CD4-positive, CD25-positive, alpha-beta regulatory T cell (primary cell): ENCODE measurements at regions not wholly inside any gene's neighbourhood (a gene's known extent, or its start where the extent isn't known, plus 50 kb on each side); places are given as distances from the start of the nearest gene placed in this dataset.
"Not testable (repeated sequence)": the region's sequence is repeated elsewhere in the genome, so short reads cannot be mapped to it uniquely, and the experiment has no call there.

Source experiments
- ATAC-seq, 2 donors: fragments of 150-1000 bp; cut with Tn5 transposase; one replicate each; pipeline ENCODE4 v1.10.0; 2021; ENCODE audit warnings: low read depth in 2 of 2, moderate number of reproducible peaks in 2 of 2, moderate library complexity in 1 of 2
- DNase-seq, 3 donors: peaks; one replicate each; pipeline versions ENCODE4 v3.0.0 to v3.0.0-alpha.2; 2012 to 2022; ENCODE audit warnings: mixed read lengths in 1 of 3
- H3K27ac ChIP-seq: one replicate; pipeline ENCODE4 v1.7.0; 2013; ENCODE audit warnings: mild to moderate bottlenecking, low read length; ENCODE audit not compliant: insufficient read depth, poor library complexity, severe bottlenecking
- H3K27me3 ChIP-seq: one replicate; pipeline ENCODE4 v1.7.0; 2013; ENCODE audit warnings: low read length; ENCODE audit not compliant: control insufficient read depth, insufficient read depth
- H3K36me3 ChIP-seq: one replicate; pipeline ENCODE4 v1.7.0; 2013; ENCODE audit warnings: mild to moderate bottlenecking, low read length, moderate library complexity; ENCODE audit not compliant: control insufficient read depth, insufficient read depth
- H3K4me1 ChIP-seq: 2 replicates; pipeline ENCODE4 v1.7.0; 2013; ENCODE audit warnings: mild to moderate bottlenecking, low read length; ENCODE audit not compliant: insufficient read depth, control insufficient read depth, poor library complexity, severe bottlenecking
- H3K4me3 ChIP-seq: one replicate; pipeline ENCODE4 v1.7.0; 2013; ENCODE audit warnings: low read depth, mild to moderate bottlenecking, low read length, moderate library complexity
- H3K9me3 ChIP-seq, 2 experiments: 1 replicate in 1 of 2; 2 replicates in 1 of 2; pipeline ENCODE4 v1.7.0; 2013; ENCODE audit warnings: low read length in 2 of 2, mild to moderate bottlenecking in 1 of 2, moderate library complexity in 1 of 2; ENCODE audit not compliant: control insufficient read depth in 2 of 2
- H3K27ac Mint-ChIP-seq, 3 donors: one replicate each; pipeline ENCODE4 v1.8.0; 2020 to 2022; ENCODE audit warnings: mild to moderate bottlenecking in 3 of 3, mixed read lengths in 3 of 3, moderate library complexity in 2 of 3
- H3K27me3 Mint-ChIP-seq: one replicate; pipeline ENCODE4 v1.8.0; 2022; ENCODE audit warnings: mild to moderate bottlenecking, mixed read lengths
- H3K36me3 Mint-ChIP-seq: one replicate; pipeline ENCODE4 v1.8.0; 2020; ENCODE audit warnings: mixed read lengths
- H3K4me1 Mint-ChIP-seq, 4 donors: one replicate each; pipeline ENCODE4 v1.8.0; 2020 to 2022; ENCODE audit warnings: mixed read lengths in 4 of 4, mild to moderate bottlenecking in 1 of 4
- H3K4me3 Mint-ChIP-seq, 4 donors: one replicate each; pipeline ENCODE4 v1.8.0; 2020 to 2022; ENCODE audit warnings: mild to moderate bottlenecking in 4 of 4, mixed read lengths in 4 of 4, moderate library complexity in 3 of 4
- H3K9me3 Mint-ChIP-seq, 7 donors: one replicate each; pipeline ENCODE4 v1.8.0; 2020 to 2022; ENCODE audit warnings: mixed read lengths in 7 of 7, mild to moderate bottlenecking in 3 of 7, moderate library complexity in 2 of 7

- not testable (repeated sequence) for H3K4me1 ChIP-seq, ATAC-seq, H3K27ac ChIP-seq, H3K36me3 Mint-ChIP-seq, H3K27me3 ChIP-seq, H3K4me3 ChIP-seq, DNase-seq, H3K36me3 ChIP-seq, H3K4me3 Mint-ChIP-seq, H3K9me3 ChIP-seq, H3K4me1 Mint-ChIP-seq, H3K9me3 Mint-ChIP-seq, H3K27ac Mint-ChIP-seq
- peaks cover 46% of the 10 kb centered on the region for H3K27me3 Mint-ChIP-seq
Observed at GRCh38 chr15:72843340-72843739, 59.8 kb upstream of the ADPGK start.

DNA sequence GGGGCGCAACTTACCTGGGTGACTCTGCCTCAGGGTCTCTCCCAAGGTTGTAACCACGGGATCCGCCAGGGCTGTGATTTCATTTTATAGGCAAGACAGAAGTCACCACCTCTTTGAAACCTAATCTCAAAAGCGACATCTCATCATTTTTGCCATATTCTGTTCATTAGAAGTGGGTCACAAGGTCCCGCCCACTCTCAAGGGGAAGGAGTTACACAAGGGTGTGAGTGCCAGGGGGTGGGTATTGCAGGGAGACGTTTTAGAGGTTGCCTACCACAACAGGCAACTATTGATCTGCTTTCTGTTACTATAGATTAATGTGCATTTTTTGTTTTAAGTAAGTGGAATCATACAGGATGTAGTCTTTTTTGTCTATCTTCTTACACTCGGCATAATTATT, 56.6 kb upstream of the ADPGK start:
- no peak overlapping the region for H3K27ac ChIP-seq
- Mint-ChIP-seq H3K4me3 (no peak overlapping the region), H3K9me3 (peaks cover 0 to 5% (median 2%) of the 10 kb centered on the region in 7 donors), H3K27me3 (peaks cover 39% of the 10 kb centered on the region), H3K4me1 (no peaks in the 10 kb centered on the region), H3K27ac (no peak overlapping the region), H3K36me3 (no peaks in the 10 kb centered on the region)
- DNase-seq, result no peak
- no peak overlapping the region for H3K4me3 ChIP-seq
- no peaks in the 10 kb centered on the region for H3K9me3 ChIP-seq
- peaks cover 2% of the 10 kb centered on the region for H3K27me3 ChIP-seq
- no peaks in the 10 kb centered on the region for H3K36me3 ChIP-seq
- ATAC-seq, result no peak
- H3K4me1 ChIP-seq, result no peaks in the 10 kb centered on the region

- H3K27ac Mint-ChIP-seq, result no peak overlapping the region
- no peak for ATAC-seq
- no peak overlapping the region for H3K4me3 ChIP-seq
Observed at GRCh38 chr15:72838311-72838731, 54.8 kb upstream of the ADPGK start.

GRCh38 chr15:72836676-72837330, 53.2 kb upstream of the ADPGK start:
- no peaks in the 10 kb centered on the region for H3K9me3 ChIP-seq
- Mint-ChIP-seq H3K4me3 (no peak overlapping the region), H3K9me3 (no peaks in the 10 kb centered on the region), H3K36me3 (no peaks in the 10 kb centered on the region), H3K27me3 (peaks cover 27% of the 10 kb centered on the region), H3K4me1 (no peaks in the 10 kb centered on the region), H3K27ac (no peak overlapping the region)
- no peak overlapping the region for H3K4me3 ChIP-seq
- no peaks in the 10 kb centered on the region for H3K4me1 ChIP-seq
- H3K27me3 ChIP-seq, result no peaks in the 10 kb centered on the region
- no peak overlapping the region for H3K27ac ChIP-seq
- H3K36me3 ChIP-seq, result no peaks in the 10 kb centered on the region
- DNase-seq (no peak), ATAC-seq (no peak)

More at GRCh38 chr15:72838311-72838731, 54.8 kb upstream of the ADPGK start:
- Mint-ChIP-seq H3K27me3 (peaks cover 34% of the 10 kb centered on the region), H3K9me3 (no peaks in the 10 kb centered on the region), H3K36me3 (no peaks in the 10 kb centered on the region), H3K4me3 (no peak overlapping the region), H3K4me1 (no peaks in the 10 kb centered on the region)
- H3K27me3 ChIP-seq, result peaks cover 2% of the 10 kb centered on the region
- DNase-seq, result no peak
- H3K9me3 ChIP-seq, result no peaks in the 10 kb centered on the region
- H3K36me3 ChIP-seq, result no peaks in the 10 kb centered on the region
- no peak overlapping the region for H3K27ac ChIP-seq
- no peaks in the 10 kb centered on the region for H3K4me1 ChIP-seq

DNA sequence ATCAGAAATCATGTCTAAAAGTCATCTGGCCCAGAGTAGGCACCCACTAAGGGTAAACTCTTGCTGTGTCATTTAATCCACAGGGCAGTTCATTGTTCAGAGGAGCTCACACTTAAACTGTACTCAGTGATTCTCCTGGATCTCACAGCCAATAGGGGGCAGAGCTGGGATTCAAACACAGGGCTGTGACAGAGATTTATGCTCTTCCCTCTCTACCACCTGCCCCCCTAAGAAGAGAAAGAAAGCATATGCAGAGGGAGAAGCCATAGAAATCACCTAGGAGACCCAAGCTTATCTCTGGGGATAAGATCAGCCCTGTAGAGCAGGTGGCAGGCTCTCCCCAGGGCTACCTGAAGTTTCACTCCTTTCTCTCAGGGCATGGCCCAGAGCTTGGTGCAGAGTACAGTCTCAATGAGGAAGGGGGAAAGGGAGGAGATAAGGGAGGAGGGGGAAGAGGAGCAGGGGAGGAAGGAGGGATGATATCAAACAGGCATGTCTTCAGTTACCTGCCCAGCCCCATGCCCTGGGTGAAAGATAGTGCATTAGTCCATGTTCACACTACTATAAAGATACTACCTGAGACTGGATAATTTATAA, 51.8 kb upstream of the ADPGK start:
- no peak for DNase-seq
- Histone ChIP-seq H3K36me3 (no peaks in the 10 kb centered on the region), H3K9me3 (no peaks in the 10 kb centered on the region), H3K4me1 (no peaks in the 10 kb centered on the region), H3K4me3 (no peak overlapping the region), H3K27ac (no peak overlapping the region), H3K27me3 (peaks cover 7% of the 10 kb centered on the region)
- ATAC-seq, result no peak
- no peak overlapping the region for H3K4me3 Mint-ChIP-seq
- H3K4me1 Mint-ChIP-seq, result no peaks in the 10 kb centered on the region
- no peaks in the 10 kb centered on the region for H3K9me3 Mint-ChIP-seq
- H3K27me3 Mint-ChIP-seq, result peaks cover 29% of the 10 kb centered on the region
- H3K27ac Mint-ChIP-seq, result no peak overlapping the region
- H3K36me3 Mint-ChIP-seq, result no peaks in the 10 kb centered on the region

- no peak overlapping the region for H3K27ac ChIP-seq
- no peak overlapping the region for H3K4me3 Mint-ChIP-seq
- H3K36me3 ChIP-seq, result no peaks in the 10 kb centered on the region
- peaks cover 7% of the 10 kb centered on the region for H3K27me3 ChIP-seq
- no peak overlapping the region for H3K4me3 ChIP-seq
- no peak overlapping the region for H3K27ac Mint-ChIP-seq
- no peaks in the 10 kb centered on the region for H3K9me3 Mint-ChIP-seq
- ATAC-seq (no peak), DNase-seq (no peak)
- no peaks in the 10 kb centered on the region for H3K9me3 ChIP-seq
- no peaks in the 10 kb centered on the region for H3K36me3 Mint-ChIP-seq
- H3K27me3 Mint-ChIP-seq, result peaks cover 35% of the 10 kb centered on the region
- H3K4me1 Mint-ChIP-seq, result no peaks in the 10 kb centered on the region
- H3K4me1 ChIP-seq, result no peaks in the 10 kb centered on the region
Observed at GRCh38 chr15:72833561-72833960, 50.0 kb upstream of the ADPGK start.
